ENCODE measurements at regions not wholly inside any gene's neighbourhood (a gene's known extent, or its start where the extent isn't known, plus 50 kb on each side); places are given as distances from the start of the nearest gene placed in this dataset.

- TF ChIP-seq ZNF592 (IDR thresholded peaks at IDR 0.05): no peak
These were observed 91.7 kb upstream of the SEC11C start (continued) for GRCh38 chr18:59048048-59048363.

- H3K27me3 ChIP-seq (ENCODE audit: control insufficient read depth in 2 of 2, insufficient read depth in 2 of 2, low read length in 2 of 2): peaks cover 0 to 5% of the 10 kb centered on the region in 2 experiments; a peak in 2 of 5 replicates
- no peak overlapping the region for H3K9ac ChIP-seq (ENCODE audit: insufficient read depth in 1 of 2, low read depth in 2 of 2, low read length in 2 of 2)
- TF ChIP-seq CREB1 (IDR thresholded peaks at IDR 0.05) (no peak), CREB1 (CRISPR knock-in tag; IDR thresholded peaks at IDR 0.05) (no peak), ZNF197 (CRISPR knock-in tag; IDR thresholded peaks at IDR 0.05; ENCODE audit: low read depth) (no peak), HNRNPUL1 (IDR thresholded peaks at IDR 0.05; ENCODE audit: low read length) (no peak), TAL1 (IDR thresholded peaks at IDR 0.05) (no peak), CTBP1 (IDR thresholded peaks at IDR 0.05; ENCODE audit: borderline replicate concordance) (no peak), PCBP2 (IDR thresholded peaks at IDR 0.05; ENCODE audit: low read depth, low read length, poor library complexity, severe bottlenecking) (no peak), NRF1 (conservative IDR thresholded peaks at IDR 0.05 in 1 of 2, IDR thresholded peaks at IDR 0.05 in 1 of 2) (no peak), POU5F1 (IDR thresholded peaks at IDR 0.05; ENCODE audit: borderline replicate concordance, low read depth, low read length, partially characterized antibody) (no peak), BCL6 (CRISPR knock-in tag; IDR thresholded peaks at IDR 0.05) (no peak), IRF1 (CRISPR knock-in tag; IDR thresholded peaks at IDR 0.05; ENCODE audit: borderline replicate concordance) (no peak)
- H3K4me3 ChIP-seq: no peak overlapping the region
- no peaks in the 10 kb centered on the region for H3K4me1 ChIP-seq (replicated peaks in 1 of 2; ENCODE audit: control insufficient read depth in 2 of 2, insufficient read depth in 2 of 2, low read length in 2 of 2)
- no peak overlapping the region for H3K27ac ChIP-seq (ENCODE audit: extremely low read depth, low read depth, low read length)
- H4K20me1 ChIP-seq (replicated peaks; ENCODE audit: control insufficient read depth, insufficient read depth, low read length): no peaks in the 10 kb centered on the region
- no peaks in the 10 kb centered on the region for H3K9me1 ChIP-seq (ENCODE audit: control insufficient read depth, insufficient read depth, low read length)
- no peaks in the 10 kb centered on the region for H3K79me2 ChIP-seq (ENCODE audit: control insufficient read depth, insufficient read depth, low read length)
- no peaks in the 10 kb centered on the region for H3K9me3 ChIP-seq (replicated peaks; ENCODE audit: control insufficient read depth, insufficient read depth, low read depth, low read length)
- intact Hi-C loops (cut with micrococcal nuclease) (no loop called here), in situ Hi-C loops (cut with MboI) (no loop called here)
- no peaks in the 10 kb centered on the region for H3K36me3 ChIP-seq (ENCODE audit: control insufficient read depth, insufficient read depth, low read length)
- DNase-seq (ENCODE audit: extremely low read depth in 1 of 4, low spot score in 3 of 4): no peak
- H3K4me2 ChIP-seq (ENCODE audit: insufficient read depth, low read length): no peak overlapping the region
- no TSS peak for BruUV-seq (replicated peaks)
- no peak overlapping the region for H2AFZ ChIP-seq (ENCODE audit: low read depth, low read length)
- no peak for ATAC-seq
- POLR2A ChIA-PET: interaction anchor here (0.6 kb wide), 1 partner anchor 38 kb away, joined by 4 read pairs; no protein-coding TSS in a partner anchor
- no peak for FAIRE-seq
- CTCF ChIA-PET (ENCODE audit: low intra/inter-chr PET ratio): no interaction called here
- WGBS (ENCODE audit: insufficient coverage, low coverage, missing lambda C conversion rate): 0% methylated on average over 7 of the region's 7 CpGs
These were observed 91.3 kb upstream of the SEC11C start for GRCh38 chr18:59048378-59048777.
